Suprapubic skin (tissue), 4 donors: ENCODE measurements at regions not wholly inside any gene's neighbourhood (a gene's known extent, or its start where the extent isn't known, plus 50 kb on each side); places are given as distances from the start of the nearest gene placed in this dataset.

Experiments
- CTCF ChIP-seq, 2 donors: fragments of 200-600 bp in 1 of 2; fragments of 450-650 bp in 1 of 2; sonication (generic) in 1 of 2; IDR thresholded peaks; one replicate each; pipeline ENCODE4 v1.5.1; 2016 to 2019; ENCODE audit warnings: antibody characterized with exemption in 2 of 2, mild to moderate bottlenecking in 1 of 2, moderate library complexity in 1 of 2
- EP300 ChIP-seq: sonication (generic); formaldehyde crosslinking; IDR thresholded peaks from one replicate; pipeline ENCODE4 v1.6.1; 2017; ENCODE audit warnings: antibody characterized with exemption
- POLR2A ChIP-seq, 2 donors: fragments of 450-650 bp; IDR thresholded peaks; one replicate each; pipeline ENCODE4 v1.6.1; 2017; ENCODE audit warnings: antibody characterized with exemption in 2 of 2, mild to moderate bottlenecking in 2 of 2, moderate library complexity in 2 of 2
- POLR2AphosphoS5 ChIP-seq, 3 donors: sonication (generic); formaldehyde crosslinking; IDR thresholded peaks; one replicate each; pipeline ENCODE4 v1.6.1; 2017; ENCODE audit warnings: antibody characterized with exemption in 3 of 3

DNA sequence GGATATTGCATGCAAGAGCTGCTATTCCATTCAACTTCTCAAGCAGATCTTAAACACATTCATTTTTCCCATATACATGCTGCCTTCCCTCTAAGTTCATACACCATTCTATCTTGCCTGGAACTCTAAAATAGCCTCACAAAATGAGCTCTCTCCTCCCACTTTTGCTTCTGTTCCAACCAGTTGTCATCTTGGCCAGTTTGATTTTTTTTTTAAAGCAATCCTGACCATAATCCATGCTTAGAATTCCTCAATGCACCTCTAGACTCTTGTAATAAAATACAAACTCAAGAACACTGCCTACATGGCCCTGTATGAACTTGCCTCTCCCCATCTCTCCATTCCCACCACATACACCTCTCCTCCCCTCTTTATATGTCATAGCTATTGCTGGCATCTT is 68.6 kb upstream of the NPHP3 start:
- TF ChIP-seq POLR2A (IDR thresholded peaks at IDR 0.05): no peak
- no peak for TF ChIP-seq CTCF (IDR thresholded peaks at IDR 0.05)
- no peak for TF ChIP-seq POLR2AphosphoS5 (IDR thresholded peaks at IDR 0.05)
- TF ChIP-seq EP300: no peak
